NCI-H1694 treated with DMSO at 0.1 percent for 48 hours (cell line): ENCODE measurements at regions not wholly inside any gene's neighbourhood (a gene's known extent, or its start where the extent isn't known, plus 50 kb on each side); places are given as distances from the start of the nearest gene placed in this dataset.

ENCODE experiments used
- DNase-seq: peaks from one replicate; lab custom pipeline; 2025; lab: John Stamatoyannopoulos, UW

- DNase-seq = no peak
Observed at GRCh38 chr3:167188592-167188991, 191.5 kb downstream of the ZBBX start.

DNA sequence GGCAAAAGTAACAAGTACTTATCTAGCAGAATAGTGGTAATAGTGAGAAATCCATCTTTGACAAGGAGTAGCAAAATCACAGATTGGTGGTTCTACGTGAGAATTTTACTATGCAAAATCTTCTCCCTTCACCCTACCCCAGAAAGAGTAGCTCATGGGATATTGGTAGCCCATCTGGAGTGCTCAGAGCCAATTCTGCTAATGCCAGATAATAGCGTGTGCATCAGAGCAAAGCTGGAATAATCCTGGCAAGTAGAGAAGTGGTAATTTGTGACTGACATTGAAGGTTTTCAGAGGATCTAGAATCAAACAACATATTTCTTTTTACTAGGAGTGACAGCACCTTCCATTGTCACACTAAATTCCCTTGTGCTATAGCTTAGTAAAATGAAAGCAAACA is 192.9 kb downstream of the ZBBX start:
- DNase-seq = no peak

DNA sequence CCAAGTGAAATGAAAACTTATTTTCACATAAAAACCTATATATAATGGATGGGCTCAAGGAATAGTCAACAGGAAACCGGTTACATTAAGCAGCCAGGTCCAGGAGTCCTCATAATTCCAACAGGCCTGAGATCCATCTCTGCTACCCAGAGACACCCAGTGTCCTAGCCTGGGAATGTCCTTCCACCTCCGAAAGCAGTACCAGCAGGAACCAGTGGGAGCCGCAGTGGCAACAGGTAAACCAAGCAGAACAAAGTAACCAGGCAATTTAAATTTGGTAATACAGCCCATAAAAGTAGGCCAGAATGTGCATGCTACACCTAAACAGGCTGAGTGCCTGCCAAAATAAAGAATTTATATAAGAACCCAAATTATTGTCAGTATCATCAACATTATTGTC is 195.6 kb downstream of the ZBBX start:
- no peak for DNase-seq

DNA sequence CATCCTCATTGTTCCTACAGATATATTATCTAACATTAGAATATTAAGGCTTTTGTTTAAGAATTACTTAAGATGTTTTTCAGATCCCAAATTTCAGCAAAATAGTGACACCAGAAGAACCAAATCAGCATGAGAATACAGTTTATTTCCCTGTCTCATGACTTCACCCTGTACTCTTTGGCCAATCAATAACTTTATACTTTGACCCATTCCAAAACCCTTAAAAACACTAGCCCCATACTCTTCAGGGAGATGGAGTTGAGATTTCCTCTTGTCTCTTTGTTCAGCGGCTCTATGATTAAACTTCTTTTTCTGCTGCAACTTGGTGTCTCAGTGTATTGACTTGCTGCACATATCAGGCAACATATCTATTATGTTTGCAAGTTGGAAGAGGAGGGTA is 207.7 kb downstream of the ZBBX start:
- DNase-seq = no peak

- DNase-seq = no peak
Observed at GRCh38 chr3:167167491-167167890, 212.6 kb downstream of the ZBBX start.

- DNase-seq = no peak
Observed at GRCh38 chr3:167166594-167167253, 213.4 kb downstream of the ZBBX start.

DNA sequence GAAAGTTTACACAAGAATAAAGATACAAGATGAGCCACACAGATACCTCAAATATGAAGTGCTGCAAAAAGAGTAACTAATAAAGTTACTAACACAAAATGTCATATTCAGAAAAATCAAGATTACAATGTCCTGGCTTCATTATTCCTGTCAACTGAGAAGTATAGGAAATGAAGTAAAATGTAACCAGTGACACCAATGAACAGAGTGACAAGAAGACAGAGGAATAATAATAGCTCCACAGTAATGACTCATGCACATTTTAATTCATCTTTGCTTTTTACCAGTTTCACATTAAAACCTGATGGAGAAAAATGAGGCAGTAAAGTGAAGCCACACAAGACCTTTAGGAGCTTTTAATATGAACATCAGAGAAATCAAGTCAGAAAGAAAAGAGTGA is 214.1 kb downstream of the ZBBX start:
- no peak for DNase-seq

DNA sequence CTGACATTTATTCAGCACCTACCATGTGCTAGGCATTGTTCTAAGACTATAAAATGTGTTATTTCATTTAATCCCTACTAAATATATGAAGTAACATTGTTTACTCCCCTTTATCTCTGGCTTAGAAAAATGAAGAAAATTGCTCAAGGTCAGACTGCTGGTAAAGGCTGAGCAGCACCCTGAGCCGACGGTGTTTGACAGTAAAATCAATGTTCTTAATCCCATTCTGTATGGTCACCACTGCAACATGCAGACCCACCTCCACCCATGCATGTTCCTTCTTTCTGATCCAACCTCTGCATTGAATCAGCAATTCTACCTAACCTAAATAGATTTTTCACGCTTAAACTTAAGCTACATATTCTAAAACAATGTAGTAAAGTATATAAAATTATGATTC is 216.5 kb downstream of the ZBBX start:
- DNase-seq = no peak

DNA sequence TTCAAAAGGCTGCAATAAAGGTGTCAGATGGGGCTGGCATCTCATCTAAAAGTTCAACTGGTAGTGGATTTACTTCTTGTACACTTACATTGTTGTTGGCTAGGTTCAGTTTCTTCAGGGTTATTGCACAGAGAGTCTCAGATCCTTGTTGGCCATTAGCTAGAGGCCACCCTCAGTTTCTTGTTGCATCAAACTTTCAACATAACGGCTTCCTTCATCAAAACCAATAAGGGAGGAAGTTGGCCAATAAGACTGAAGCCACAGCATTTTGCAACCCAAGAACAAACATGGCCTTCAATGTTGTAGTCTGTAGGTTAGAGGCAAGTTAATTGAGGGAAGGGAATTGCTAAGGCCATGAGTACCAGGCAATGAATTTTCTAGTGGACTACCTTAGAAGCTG is 218.0 kb downstream of the ZBBX start:
- no peak for DNase-seq

DNA sequence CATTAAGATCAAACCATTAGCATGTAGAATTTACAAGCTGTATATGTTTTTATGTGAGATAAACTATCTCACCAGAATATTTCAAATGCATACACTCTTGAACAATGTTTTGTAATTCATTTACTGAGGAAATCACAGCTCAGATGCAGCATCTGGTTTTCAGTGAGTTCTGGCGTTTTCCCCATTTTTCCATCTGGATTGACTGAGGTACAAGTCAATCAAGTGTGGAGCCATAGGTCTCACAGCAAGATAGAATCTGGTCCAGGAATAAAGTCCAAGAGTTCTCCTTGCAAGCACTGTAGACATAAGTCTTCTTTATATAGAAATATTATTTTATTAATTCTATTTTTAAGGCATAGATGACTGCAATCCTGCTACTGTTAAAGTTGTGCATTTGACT is 219.3 kb downstream of the ZBBX start:
- no peak for DNase-seq

GRCh38 chr3:167151636-167152035 is 228.5 kb downstream of the ZBBX start:
- no peak for DNase-seq

GRCh38 chr3:167148136-167148535 is 232.0 kb downstream of the ZBBX start:
- DNase-seq = no peak

- no peak for DNase-seq
Observed at GRCh38 chr3:167146911-167147310, 233.2 kb downstream of the ZBBX start.

GRCh38 chr3:167125612-167126407 is 254.3 kb downstream of the ZBBX start:
- DNase-seq = no peak

- no peak for DNase-seq
Observed at GRCh38 chr3:167120828-167121227, 259.3 kb downstream of the ZBBX start.

DNA sequence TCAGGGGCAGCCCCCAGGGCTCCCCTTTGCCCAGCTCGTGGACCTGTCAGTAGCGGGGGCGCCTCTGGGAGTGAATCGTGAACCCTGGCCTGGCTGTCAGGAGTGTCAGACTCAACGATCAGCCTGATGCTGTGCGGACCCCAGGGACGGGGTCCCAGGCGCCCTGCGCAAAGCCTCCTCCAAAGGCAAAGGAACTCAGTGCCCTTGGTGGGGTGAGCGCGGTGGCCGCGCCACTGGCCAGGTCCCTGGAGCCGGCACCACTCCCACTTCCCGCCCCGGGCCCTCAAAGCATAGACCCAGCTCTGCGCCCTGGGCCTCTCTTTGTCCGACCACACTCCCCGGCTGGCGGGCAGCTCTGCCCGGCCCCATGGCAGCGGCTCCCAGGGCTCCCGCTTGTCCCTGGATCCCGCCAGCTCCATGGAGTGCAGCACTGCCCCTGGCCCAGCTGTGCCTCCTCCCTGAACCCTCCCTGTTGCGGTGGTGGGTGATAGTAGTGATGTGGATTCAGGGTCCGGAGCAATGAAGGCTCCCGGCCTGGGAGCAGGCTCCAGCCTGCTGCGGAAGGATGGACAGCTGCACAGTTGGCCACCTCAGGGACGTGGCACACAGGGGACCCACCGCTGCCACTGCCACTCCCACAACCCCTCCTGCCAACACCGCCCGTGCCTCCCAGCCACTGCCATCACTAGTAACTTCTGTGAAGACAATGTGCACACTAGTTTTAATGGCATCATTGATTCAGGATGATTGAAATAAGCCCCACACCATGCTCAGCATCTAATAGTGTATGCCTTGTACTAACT is 263.8 kb downstream of the ZBBX start:
- DNase-seq = no peak

DNA sequence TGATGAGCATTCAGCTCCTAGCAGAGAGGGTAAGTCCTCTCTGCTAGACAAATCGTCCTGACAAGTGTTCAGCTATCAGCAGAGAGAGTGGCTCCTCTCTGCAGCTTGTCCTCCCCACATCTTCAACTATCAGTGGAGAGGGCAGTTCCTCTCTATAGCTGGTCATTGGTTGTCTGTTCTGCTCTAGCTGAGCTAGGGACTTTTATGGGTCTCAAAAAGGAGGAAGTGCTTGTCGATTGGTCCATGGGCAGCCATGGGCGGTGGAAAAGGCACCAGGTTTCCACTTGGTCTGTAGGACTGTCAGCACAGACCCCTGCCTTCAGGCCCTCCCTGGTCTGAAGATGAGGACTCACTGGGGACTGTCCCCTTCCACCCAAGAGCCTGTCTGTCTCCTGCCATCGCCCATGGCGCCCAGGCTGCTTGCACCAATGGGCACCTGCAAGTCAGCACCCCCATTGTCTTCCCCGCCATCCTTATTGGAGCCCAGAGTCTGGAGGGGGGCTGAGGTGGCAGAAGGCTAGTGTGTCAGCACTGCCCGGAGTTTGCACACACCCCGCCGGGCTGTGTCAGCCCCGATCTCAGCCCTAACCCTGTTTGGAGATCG is 264.7 kb downstream of the ZBBX start:
- DNase-seq = no peak

DNA sequence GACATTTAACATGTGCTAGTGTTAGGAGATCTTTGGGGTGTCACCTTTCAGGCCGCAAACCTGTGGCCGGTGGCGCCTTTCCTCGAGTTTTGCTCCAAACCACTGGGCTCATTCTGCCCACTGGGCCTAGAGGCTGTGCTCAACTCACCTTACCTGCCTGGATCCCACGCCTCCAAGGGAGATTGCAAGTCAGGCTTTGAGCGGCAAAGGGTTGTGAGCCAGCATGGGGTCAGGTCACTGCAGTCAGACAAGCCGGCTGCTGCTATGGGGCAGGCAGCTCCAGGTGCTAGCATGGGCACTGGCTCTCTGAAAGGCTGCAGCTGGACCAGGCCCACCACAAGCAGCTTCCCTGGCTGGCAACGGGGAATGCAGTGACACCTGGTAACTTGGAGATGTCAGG is 265.5 kb downstream of the ZBBX start:
- DNase-seq = no peak

- DNase-seq = no peak
Observed at GRCh38 chr3:167113035-167113830, 266.9 kb downstream of the ZBBX start.

GRCh38 chr3:167110901-167111300 is 269.2 kb downstream of the ZBBX start:
- no peak for DNase-seq

- DNase-seq = no peak
Observed at GRCh38 chr3:167109746-167110145, 270.4 kb downstream of the ZBBX start.

DNA sequence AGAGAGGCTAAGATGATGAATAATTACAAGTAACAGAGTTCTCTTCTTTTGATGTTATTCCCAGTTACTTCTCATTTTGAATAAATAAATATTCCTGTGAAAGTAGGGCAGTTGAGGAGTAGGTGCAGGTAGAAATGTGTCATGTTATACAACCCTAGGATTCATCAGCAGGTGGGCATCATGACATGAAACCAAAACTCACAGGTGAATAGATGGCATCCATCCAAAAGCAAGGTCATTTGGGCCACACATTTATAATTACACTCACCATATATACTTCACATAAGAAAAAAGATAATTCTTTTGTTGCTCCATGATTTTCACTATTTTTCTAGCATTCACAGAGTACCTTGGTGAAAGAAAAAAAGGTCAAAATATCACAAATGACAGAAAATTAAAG is 273.6 kb downstream of the ZBBX start:
- no peak for DNase-seq
